OCI-LY1 (cell line): ENCODE measurements at regions not wholly inside any gene's neighbourhood (a gene's known extent, or its start where the extent isn't known, plus 50 kb on each side); places are given as distances from the start of the nearest gene placed in this dataset.

Experiments used
- EZH2 ChIP-seq: fragments of 200-600 bp; sonication (generic), shearing (Covaris generic); IDR thresholded peaks from 2 replicates; pipeline ENCODE4 v1.8.0; 2017; ENCODE audit warnings: borderline replicate concordance, mixed run types, mild to moderate bottlenecking, antibody characterized with exemption, low read length, moderate library complexity, mixed read lengths
- TF ChIP-seq, protein P1 (sequence below): fragments of 200-600 bp; sonication (generic), shearing (Covaris generic); IDR thresholded peaks from 2 replicates; pipeline ENCODE4 v1.5.1; 2017; ENCODE audit warnings: mild to moderate bottlenecking, antibody characterized with exemption, low read length, moderate library complexity, mixed read lengths

DNA sequence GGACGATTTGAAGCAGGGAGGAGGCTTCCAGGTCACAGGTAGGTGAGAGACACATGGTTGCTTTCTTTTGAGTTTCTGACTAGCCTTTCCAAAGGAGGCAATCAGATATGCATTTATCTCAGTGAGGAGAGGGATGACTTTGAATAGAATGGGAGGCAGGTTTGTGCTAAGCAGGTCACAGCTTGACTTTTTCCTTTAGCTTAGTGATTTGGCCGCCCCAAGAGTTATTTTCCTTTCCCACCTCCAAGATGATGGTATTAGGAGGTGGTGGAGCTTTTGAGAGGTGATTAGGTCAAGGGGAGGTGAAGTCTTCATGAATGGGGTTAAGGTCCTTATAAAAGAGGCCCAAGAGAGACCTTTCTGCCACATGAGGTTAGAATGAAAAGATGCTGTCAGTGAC is 443.7 kb downstream of the TYW1 start:
- TF ChIP-seq, protein P1, sequence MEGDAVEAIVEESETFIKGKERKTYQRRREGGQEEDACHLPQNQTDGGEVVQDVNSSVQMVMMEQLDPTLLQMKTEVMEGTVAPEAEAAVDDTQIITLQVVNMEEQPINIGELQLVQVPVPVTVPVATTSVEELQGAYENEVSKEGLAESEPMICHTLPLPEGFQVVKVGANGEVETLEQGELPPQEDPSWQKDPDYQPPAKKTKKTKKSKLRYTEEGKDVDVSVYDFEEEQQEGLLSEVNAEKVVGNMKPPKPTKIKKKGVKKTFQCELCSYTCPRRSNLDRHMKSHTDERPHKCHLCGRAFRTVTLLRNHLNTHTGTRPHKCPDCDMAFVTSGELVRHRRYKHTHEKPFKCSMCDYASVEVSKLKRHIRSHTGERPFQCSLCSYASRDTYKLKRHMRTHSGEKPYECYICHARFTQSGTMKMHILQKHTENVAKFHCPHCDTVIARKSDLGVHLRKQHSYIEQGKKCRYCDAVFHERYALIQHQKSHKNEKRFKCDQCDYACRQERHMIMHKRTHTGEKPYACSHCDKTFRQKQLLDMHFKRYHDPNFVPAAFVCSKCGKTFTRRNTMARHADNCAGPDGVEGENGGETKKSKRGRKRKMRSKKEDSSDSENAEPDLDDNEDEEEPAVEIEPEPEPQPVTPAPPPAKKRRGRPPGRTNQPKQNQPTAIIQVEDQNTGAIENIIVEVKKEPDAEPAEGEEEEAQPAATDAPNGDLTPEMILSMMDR, result no peak
- no peak for TF ChIP-seq EZH2
